Stimulated activated CD4-positive, alpha-beta T cell treated with anti-CD3 and anti-CD28 coated beads, Interleukin-1b, Interleukin-23, amount 100 ng/mL, for 4 hours (primary cell): ENCODE measurements at regions not wholly inside any gene's neighbourhood (a gene's known extent, or its start where the extent isn't known, plus 50 kb on each side); places are given as distances from the start of the nearest gene placed in this dataset.
"Not testable (repeated sequence)": the region's sequence is repeated elsewhere in the genome, so short reads cannot be mapped to it uniquely, and the experiment has no call there.

ENCODE experiments used
- DNase-seq, 2 donors: peaks; one replicate each; pipeline ENCODE4 v3.0.0-alpha.2; 2020; ENCODE audit warnings: low read depth in 2 of 2

DNA sequence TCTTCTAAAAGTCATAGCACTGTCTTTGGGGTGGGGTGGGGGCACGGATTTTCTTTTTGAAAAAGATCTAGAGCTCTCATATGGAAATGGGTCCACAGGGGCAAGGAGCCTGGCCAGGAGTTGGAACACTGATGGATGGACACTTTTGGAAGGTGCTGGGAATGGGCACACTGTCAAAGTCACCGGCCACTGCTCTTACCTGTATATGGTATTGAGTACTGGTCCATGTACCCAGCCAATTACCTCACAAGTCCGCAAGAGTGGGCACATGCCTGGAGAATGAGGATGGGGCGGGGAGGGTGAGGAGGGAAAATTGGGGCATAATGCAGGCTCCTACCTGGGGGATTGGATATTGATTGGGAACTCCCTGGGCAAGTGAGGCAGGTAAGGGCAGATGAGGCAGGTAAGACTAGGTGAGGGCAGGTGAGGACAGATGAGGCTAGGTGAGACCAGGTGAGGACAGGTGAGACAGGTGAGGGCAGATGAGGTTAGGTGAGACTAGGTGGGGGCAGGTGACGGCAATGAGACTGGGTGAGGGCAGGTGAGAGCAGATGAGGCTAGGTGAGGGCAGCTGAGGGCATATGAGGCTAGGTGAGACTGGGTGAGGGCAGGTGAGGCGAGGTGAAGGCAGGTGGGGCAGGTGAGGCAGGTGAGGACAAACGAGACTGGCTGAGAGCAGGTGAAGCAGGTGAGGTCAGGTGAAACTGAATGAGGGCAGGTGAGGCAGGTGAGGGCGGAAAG is 167.9 kb downstream of the NRN1 start:
- no peak for DNase-seq

GRCh38 chr6:5837323-5837722 is 169.4 kb downstream of the NRN1 start:
- DNase-seq = no peak

- DNase-seq = not testable (repeated sequence)
Observed at GRCh38 chr6:5836597-5836996, 170.1 kb downstream of the NRN1 start.

- no peak for DNase-seq
Observed at GRCh38 chr6:5833120-5833519, 173.6 kb downstream of the NRN1 start.

GRCh38 chr6:5832668-5833067 is 174.1 kb downstream of the NRN1 start:
- no peak for DNase-seq

DNA sequence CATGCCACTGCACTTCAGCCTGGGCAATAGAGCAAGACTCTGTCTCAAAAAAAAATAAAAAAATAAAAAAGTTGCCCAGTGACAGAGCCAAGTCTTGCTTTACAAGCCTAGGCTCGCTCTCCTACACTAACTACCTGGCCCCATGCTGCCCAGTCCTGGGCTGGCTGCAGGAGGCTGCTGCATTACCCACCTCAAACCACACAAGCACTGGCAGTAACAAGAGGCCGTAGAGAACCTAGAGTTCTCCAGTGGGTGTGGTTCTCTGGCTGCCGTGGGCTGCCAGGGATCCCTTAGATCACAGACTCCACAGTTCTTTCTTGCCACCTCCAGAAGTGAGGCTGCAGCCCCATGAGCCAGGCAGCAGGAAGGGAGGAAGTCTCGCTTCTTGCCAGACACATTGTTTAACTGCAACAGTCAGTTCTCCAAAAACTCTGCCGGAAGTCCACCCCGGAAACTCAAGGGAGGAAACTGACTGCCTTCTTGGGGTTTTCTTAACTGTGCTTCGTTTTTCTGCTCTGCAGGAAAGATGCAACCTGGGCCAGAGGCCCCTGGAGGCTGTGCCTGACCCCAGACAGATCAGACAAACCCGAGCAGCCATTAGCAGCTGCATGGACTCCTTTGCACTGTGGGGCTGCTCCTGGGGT is 175.4 kb downstream of the NRN1 start:
- DNase-seq = not testable (repeated sequence)

GRCh38 chr6:5828296-5828695 is 178.4 kb downstream of the NRN1 start:
- DNase-seq = no peak

DNA sequence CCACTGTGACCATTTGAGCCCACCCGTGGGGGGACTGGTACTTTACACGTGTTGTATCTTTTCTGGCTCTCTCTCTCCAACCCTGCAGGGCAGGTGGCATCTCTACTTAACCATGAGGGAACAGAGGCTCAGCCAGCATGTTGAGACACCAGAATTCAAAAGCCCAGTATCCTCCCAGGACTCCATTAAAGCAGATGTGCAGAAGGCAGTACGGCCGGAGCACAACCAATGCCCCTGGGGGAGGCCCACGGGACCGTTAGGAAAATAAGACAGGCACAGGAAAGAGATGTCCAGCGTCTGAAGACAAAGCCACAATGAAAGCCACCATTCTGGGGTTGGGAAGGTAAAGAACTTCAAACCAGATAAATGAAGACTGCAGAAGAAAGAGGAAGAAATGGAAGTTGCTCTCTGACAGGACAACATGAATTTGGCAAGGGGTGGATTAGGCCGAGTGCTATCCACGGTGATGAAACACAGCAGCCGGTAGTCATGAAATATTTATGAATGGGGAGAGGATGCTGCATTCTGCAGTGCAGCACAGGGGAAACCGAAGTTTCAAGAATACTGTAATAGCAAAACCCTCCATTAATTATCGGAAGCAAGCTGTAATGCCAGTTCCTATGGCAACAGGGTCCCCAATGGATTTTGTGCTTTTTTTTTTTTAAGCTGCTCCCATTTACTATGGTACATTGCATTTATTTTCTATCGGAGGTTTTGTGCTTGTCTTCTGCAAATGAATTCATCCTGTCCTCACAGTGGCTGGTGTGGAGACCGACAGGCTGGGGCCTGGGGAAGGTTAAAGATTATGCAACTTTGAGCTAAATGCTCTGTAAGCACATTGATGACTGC is 179.4 kb downstream of the NRN1 start:
- no peak for DNase-seq

GRCh38 chr6:5824382-5824983 is 182.2 kb downstream of the NRN1 start:
- DNase-seq = not testable (repeated sequence)
